Gastroesophageal sphincter (tissue), 4 donors: ENCODE measurements at regions not wholly inside any gene's neighbourhood (a gene's known extent, or its start where the extent isn't known, plus 50 kb on each side); places are given as distances from the start of the nearest gene placed in this dataset.
A peak's percentile ranks its signal among the peaks of the same experiment; 100 is the strongest.

Experiments
- ATAC-seq: fragments of 150-250 bp; one replicate; pipeline ENCODE4 v1.9.1; 2016; ENCODE audit warnings: mild to moderate bottlenecking, moderate library complexity
- H3K27ac ChIP-seq, 4 donors: fragments of 200-600 bp; sonication (generic) in 3 of 4; 1 replicate in 3 of 4; 2 replicates in 1 of 4; pipeline ENCODE4 v1.5.1; 2016 to 2019
- H3K27me3 ChIP-seq: fragments of 200-600 bp; sonication (generic); one replicate; pipeline ENCODE4 v1.5.1; 2019
- H3K36me3 ChIP-seq, 2 donors: fragments of 200-600 bp; sonication (generic); one replicate each; pipeline ENCODE4 v1.5.1; 2019; ENCODE audit warnings: control low read depth in 1 of 2
- H3K4me1 ChIP-seq, 3 donors: fragments of 200-600 bp; sonication (generic); 1 replicate in 2 of 3; 2 replicates in 1 of 3; pipeline ENCODE4 v1.5.1; 2016 to 2019; ENCODE audit warnings: control low read depth in 2 of 3
- H3K4me3 ChIP-seq, 2 donors: fragments of 200-600 bp; sonication (generic); one replicate each; pipeline ENCODE4 v1.5.1; 2019; ENCODE audit warnings: mild to moderate bottlenecking in 1 of 2, moderate library complexity in 1 of 2
- H3K9me3 ChIP-seq, 3 donors: fragments of 200-600 bp; sonication (generic); one replicate each; pipeline ENCODE4 v1.5.1; 2017 to 2019; ENCODE audit warnings: control low read depth in 2 of 3
- CTCF ChIP-seq, 4 experiments: fragments of 200-600 bp in 2 of 4; fragments of 450-650 bp in 2 of 4; sonication (generic) in 1 of 4; IDR thresholded peaks; one replicate each; pipeline ENCODE4 v1.5.1; 2017 to 2019; ENCODE audit warnings: antibody characterized with exemption in 4 of 4, mild to moderate bottlenecking in 2 of 4, moderate library complexity in 2 of 4
- EP300 ChIP-seq: sonication (generic); formaldehyde crosslinking; IDR thresholded peaks from one replicate; pipeline ENCODE4 v1.6.1; 2017; ENCODE audit warnings: antibody characterized with exemption, mild to moderate bottlenecking
- POLR2A ChIP-seq, 2 donors: fragments of 450-650 bp; IDR thresholded peaks; one replicate each; pipeline ENCODE4 v1.6.1; 2017; ENCODE audit warnings: antibody characterized with exemption in 2 of 2, mild to moderate bottlenecking in 2 of 2, moderate library complexity in 1 of 2
- POLR2AphosphoS5 ChIP-seq: sonication (generic); formaldehyde crosslinking; IDR thresholded peaks from one replicate; pipeline ENCODE4 v1.6.1; 2017; ENCODE audit warnings: antibody characterized with exemption
- WGBS, 2 donors: methylation state at CpG; one replicate each; pipeline ENCODE4 v1.1.5; 2018; ENCODE audit warnings: low coverage in 1 of 2; 5-methylcytosine and 5-hydroxymethylcytosine counted together

GRCh38 chr5:38131686-38132085 is 126.7 kb upstream of the EGFLAM start:
- WGBS, 2 donors: 37 to 48% methylated on average over 2 to 4 of the region's 4 CpGs
- Histone ChIP-seq H3K27ac (peak overlapping the region in 1 of 4 donors; percentile 2), H3K9me3 (no peaks in the 10 kb centered on the region), H3K36me3 (no peaks in the 10 kb centered on the region), H3K27me3 (no peaks in the 10 kb centered on the region), H3K4me3 (no peak overlapping the region), H3K4me1 (peaks cover 0 to 28% (median 0%) of the 10 kb centered on the region in 3 donors)
- TF ChIP-seq EP300: no peak
- no peak for ATAC-seq

GRCh38 chr5:38124321-38124720 is 134.0 kb upstream of the EGFLAM start:
- WGBS, 2 donors: 88 to 100% methylated on average over 1 of the region's 1 CpG
- no peak for ATAC-seq
- no peak overlapping the region for H3K27ac ChIP-seq
- TF ChIP-seq EP300 (no peak), CTCF (IDR thresholded peaks at IDR 0.05) (no peak), POLR2AphosphoS5 (no peak), POLR2A (IDR thresholded peaks at IDR 0.05) (no peak)
- peaks cover 0 to 8% (median 0%) of the 10 kb centered on the region in 3 donors for H3K4me1 ChIP-seq
- no peaks in the 10 kb centered on the region for H3K36me3 ChIP-seq
- H3K27me3 ChIP-seq: no peaks in the 10 kb centered on the region
- no peaks in the 10 kb centered on the region for H3K9me3 ChIP-seq
- no peak overlapping the region for H3K4me3 ChIP-seq

- no peaks in the 10 kb centered on the region for H3K36me3 ChIP-seq
- ATAC-seq: no peak
- no peak for TF ChIP-seq POLR2A (IDR thresholded peaks at IDR 0.05)
- no peak for TF ChIP-seq POLR2AphosphoS5
- TF ChIP-seq CTCF (IDR thresholded peaks at IDR 0.05): no peak
- TF ChIP-seq EP300: no peak
- H3K4me3 ChIP-seq: no peak overlapping the region
- 84 to 89% methylated on average over 2 of the region's 2 CpGs for WGBS, 2 donors
- H3K27me3 ChIP-seq: no peaks in the 10 kb centered on the region
- H3K27ac ChIP-seq: no peak overlapping the region
- H3K9me3 ChIP-seq: no peaks in the 10 kb centered on the region
- H3K4me1 ChIP-seq: no peaks in the 10 kb centered on the region
Measured at GRCh38 chr5:38121420-38121819, 136.9 kb upstream of the EGFLAM start.

GRCh38 chr5:38119836-38120235 is 138.5 kb upstream of the EGFLAM start:
- Histone ChIP-seq H3K9me3 (no peaks in the 10 kb centered on the region), H3K27ac (no peak overlapping the region), H3K36me3 (no peaks in the 10 kb centered on the region), H3K4me1 (peaks cover 0 to 6% (median 0%) of the 10 kb centered on the region in 3 donors), H3K4me3 (no peak overlapping the region), H3K27me3 (no peaks in the 10 kb centered on the region)
- WGBS, 2 donors: 67 to 68% methylated on average over 1 to 3 of the region's 3 CpGs
- no peak for ATAC-seq
- no peak for TF ChIP-seq POLR2AphosphoS5
- no peak for TF ChIP-seq CTCF (IDR thresholded peaks at IDR 0.05)
- no peak for TF ChIP-seq POLR2A (IDR thresholded peaks at IDR 0.05)
- no peak for TF ChIP-seq EP300

GRCh38 chr5:38117784-38118479 is 140.4 kb upstream of the EGFLAM start:
- H3K27ac ChIP-seq: no peak overlapping the region
- no peaks in the 10 kb centered on the region for H3K27me3 ChIP-seq
- no peak for ATAC-seq
- H3K4me1 ChIP-seq: peaks cover 0 to 6% (median 0%) of the 10 kb centered on the region in 3 donors
- no peak overlapping the region for H3K4me3 ChIP-seq
- TF ChIP-seq EP300: no peak
- no peak for TF ChIP-seq POLR2A (IDR thresholded peaks at IDR 0.05)
- no peaks in the 10 kb centered on the region for H3K9me3 ChIP-seq
- no peaks in the 10 kb centered on the region for H3K36me3 ChIP-seq
- 52 to 58% methylated on average over 5 of the region's 5 CpGs for WGBS, 2 donors

GRCh38 chr5:38115318-38115827 is 143.0 kb upstream of the EGFLAM start:
- H3K27me3 ChIP-seq: no peaks in the 10 kb centered on the region
- no peak overlapping the region for H3K27ac ChIP-seq
- TF ChIP-seq POLR2AphosphoS5 (no peak), EP300 (no peak), CTCF (IDR thresholded peaks at IDR 0.05) (no peak), POLR2A (IDR thresholded peaks at IDR 0.05) (no peak)
- 48 to 49% methylated on average over 2 of the region's 2 CpGs for WGBS, 2 donors
- H3K36me3 ChIP-seq: no peaks in the 10 kb centered on the region
- H3K9me3 ChIP-seq: no peaks in the 10 kb centered on the region
- peaks cover 0 to 6% (median 0%) of the 10 kb centered on the region in 3 donors for H3K4me1 ChIP-seq
- H3K4me3 ChIP-seq: no peak overlapping the region
- no peak for ATAC-seq
